Body of pancreas (tissue), 4 donors: ENCODE measurements at regions not wholly inside any gene's neighbourhood (a gene's known extent, or its start where the extent isn't known, plus 50 kb on each side); places are given as distances from the start of the nearest gene placed in this dataset.

Experiments used
- ATAC-seq: fragments of 150-250 bp; one replicate; pipeline ENCODE4 v1.9.1; 2016
- DNase-seq, 4 donors: peaks; one replicate each; pipeline ENCODE4 v3.0.0-alpha.2; 2019
- H3K27ac ChIP-seq, 4 donors: fragments of 200-600 bp; sonication (generic); 1 replicate in 3 of 4; 2 replicates in 1 of 4; pipeline versions ENCODE4 v1.5.1 to v1.6.1; 2016 to 2019; ENCODE audit warnings: mild to moderate bottlenecking in 1 of 4, mixed read lengths in 1 of 4, moderate library complexity in 1 of 4
- H3K27me3 ChIP-seq, 2 donors: fragments of 200-600 bp; sonication (generic); one replicate each; pipeline ENCODE4 v1.6.0; 2016; ENCODE audit warnings: mild to moderate bottlenecking in 1 of 2
- H3K36me3 ChIP-seq, 2 donors: fragments of 200-600 bp; sonication (generic); replicated peaks in 1 of 2; 2 replicates each; pipeline ENCODE4 v1.5.1; 2016; ENCODE audit warnings: low read depth in 2 of 2; ENCODE audit not compliant: insufficient read depth in 1 of 2
- H3K4me1 ChIP-seq: fragments of 200-600 bp; sonication (generic); one replicate; pipeline ENCODE4 v1.6.0; 2016
- H3K4me3 ChIP-seq, 2 donors: fragments of 200-600 bp; sonication (generic); 1 replicate in 1 of 2; 2 replicates in 1 of 2; pipeline ENCODE4 v1.5.1; 2016 to 2019
- H3K9me3 ChIP-seq, 3 donors: fragments of 200-600 bp; sonication (generic); 1 replicate in 2 of 3; 2 replicates in 1 of 3; pipeline ENCODE4 v1.5.1; 2016
- CTCF ChIP-seq, 7 experiments: fragments of 450-650 bp in 4 of 7; fragments of 200-600 bp in 3 of 7; sonication (generic) in 3 of 7; IDR thresholded peaks; one replicate each; pipeline ENCODE4 v1.5.1; 2016 to 2019; ENCODE audit warnings: antibody characterized with exemption in 7 of 7
- POLR2A ChIP-seq, 3 donors: fragments of 450-650 bp; IDR thresholded peaks; one replicate each; pipeline ENCODE4 v1.6.1; 2016; ENCODE audit warnings: antibody characterized with exemption in 3 of 3, mild to moderate bottlenecking in 2 of 3
- WGBS, 2 donors: methylation state at CpG; one replicate each; pipeline ENCODE4 v1.1.5; 2017; 5-methylcytosine and 5-hydroxymethylcytosine counted together
- intact Hi-C: fragments of 100-400 bp; cut with DNase I; formaldehyde crosslinking; loops from one replicate; pipeline ENCODE4 v1.15.1; 2023

DNA sequence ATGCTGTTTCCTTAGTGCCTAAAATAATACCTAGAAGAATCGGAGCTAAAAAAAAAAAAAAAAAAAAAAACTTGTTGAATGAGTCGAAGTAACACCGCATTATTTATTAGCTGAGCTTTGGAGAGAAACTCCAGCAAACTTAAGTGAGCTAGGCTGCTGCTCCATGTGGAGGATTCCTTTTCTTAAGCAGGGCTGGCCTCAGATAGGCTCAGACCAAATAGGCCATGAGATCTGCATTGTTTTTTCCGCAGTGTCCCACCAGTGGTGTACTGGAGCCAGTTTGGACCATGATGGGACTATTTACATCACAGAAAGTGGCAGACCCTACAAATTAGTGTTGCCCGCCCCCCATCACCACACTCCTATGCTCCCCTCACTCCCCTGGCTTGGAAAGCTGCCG lies 341.4 kb downstream of the DTWD2 start:
- Histone ChIP-seq H3K27me3 (no peaks in the 10 kb centered on the region), H3K27ac (no peak overlapping the region), H3K4me3 (no peak overlapping the region), H3K9me3 (no peaks in the 10 kb centered on the region), H3K36me3 (no peaks in the 10 kb centered on the region), H3K4me1 (no peaks in the 10 kb centered on the region)
- intact Hi-C loops: no loop called here
- DNase-seq (no peak), ATAC-seq (no peak)
- WGBS, 2 donors: 72 to 82% methylated on average over 6 of the region's 6 CpGs
- TF ChIP-seq CTCF (IDR thresholded peaks at IDR 0.05) (no peak), POLR2A (IDR thresholded peaks at IDR 0.05) (no peak)

DNA sequence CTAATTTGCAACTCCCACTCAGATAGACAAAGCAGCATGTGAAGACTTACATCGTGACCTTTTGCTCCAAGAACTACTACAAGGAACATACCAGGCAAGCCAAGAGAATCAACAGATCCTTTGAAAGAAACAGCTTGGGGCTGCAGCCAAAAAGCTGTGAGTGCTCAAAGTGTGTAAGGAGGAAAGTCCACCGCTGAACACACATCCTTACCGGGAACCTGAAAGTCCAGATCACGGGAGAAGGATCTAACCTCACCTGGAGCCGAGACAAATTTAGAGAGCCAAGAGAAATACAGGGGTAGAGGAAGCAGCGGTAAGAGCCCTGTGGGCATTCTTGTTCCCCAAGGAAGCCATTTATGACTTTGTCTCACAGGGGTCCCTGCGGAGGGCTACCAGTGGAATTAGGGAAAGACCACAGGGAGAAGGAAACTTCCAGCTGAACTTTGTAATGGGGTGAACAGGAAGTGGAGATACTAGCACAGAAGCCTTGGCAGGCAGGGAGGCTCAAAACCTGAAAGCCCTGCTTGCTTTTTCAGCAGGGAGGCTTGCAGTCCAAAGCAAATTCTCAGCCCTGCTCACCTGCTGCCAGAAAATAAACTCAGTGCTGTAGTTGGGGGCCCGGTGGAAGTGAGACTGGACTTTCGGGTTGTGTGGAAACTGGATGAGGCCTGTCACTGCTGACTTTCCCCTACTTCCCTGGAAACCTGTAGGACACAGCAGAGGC lies 350.2 kb downstream of the DTWD2 start:
- Histone ChIP-seq H3K27ac (peak overlapping the region in 2 of 4 donors; percentile 1 to 2), H3K4me3 (no peak overlapping the region), H3K4me1 (no peaks in the 10 kb centered on the region), H3K9me3 (no peaks in the 10 kb centered on the region), H3K27me3 (no peaks in the 10 kb centered on the region), H3K36me3 (no peaks in the 10 kb centered on the region)
- TF ChIP-seq CTCF (IDR thresholded peaks at IDR 0.05) (no peak), POLR2A (IDR thresholded peaks at IDR 0.05) (no peak)
- intact Hi-C loops: no loop called here
- ATAC-seq (no peak), DNase-seq (peak in 3 of 4 donors; percentile 33 to 66 (median 42))
- 60 to 61% methylated on average over 8 to 9 of the region's 9 CpGs for WGBS, 2 donors

DNA sequence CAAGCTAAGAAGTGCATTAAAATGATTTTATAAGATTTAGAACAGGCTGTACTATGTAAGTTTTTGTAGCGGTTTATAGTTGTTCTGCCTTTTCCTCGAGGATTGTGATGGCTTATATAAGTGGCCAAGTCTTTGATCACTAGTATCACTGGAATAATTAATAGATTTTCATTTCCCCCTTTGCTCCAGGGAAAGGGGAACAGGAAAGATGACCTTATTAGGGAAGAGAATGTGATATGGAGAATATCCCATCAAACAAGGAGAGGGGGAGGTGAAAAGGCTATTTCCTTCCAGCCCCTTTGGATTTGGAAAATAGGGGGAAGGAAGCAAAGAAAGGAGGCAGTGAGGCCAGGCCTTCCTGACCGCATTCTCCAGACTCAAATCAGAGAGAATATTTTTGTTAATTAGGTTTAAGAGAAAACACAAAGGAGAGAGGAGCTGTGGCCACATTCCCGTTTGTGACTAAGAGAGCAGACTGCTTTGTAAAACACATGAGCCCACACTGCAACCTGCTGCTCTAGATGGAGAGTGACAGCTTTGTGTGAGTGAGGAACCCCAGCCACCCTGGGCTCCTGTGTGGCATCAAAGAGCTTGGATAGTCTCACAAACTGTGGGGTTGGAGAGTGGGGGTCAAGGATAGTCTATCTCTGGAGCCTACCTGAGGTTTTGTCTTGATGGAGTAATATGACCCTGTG lies 359.5 kb downstream of the DTWD2 start:
- ATAC-seq (no peak), DNase-seq (peak in 1 of 4 donors; percentile 2)
- TF ChIP-seq CTCF (IDR thresholded peaks at IDR 0.05) (no peak), POLR2A (IDR thresholded peaks at IDR 0.05) (no peak)
- no peaks in the 10 kb centered on the region for H3K9me3 ChIP-seq
- no peak overlapping the region for H3K4me3 ChIP-seq
- intact Hi-C loops: no loop called here
- no peak overlapping the region for H3K27ac ChIP-seq
- 51 to 61% methylated on average over 4 of the region's 4 CpGs for WGBS, 2 donors
- H3K36me3 ChIP-seq: no peaks in the 10 kb centered on the region
- no peaks in the 10 kb centered on the region for H3K27me3 ChIP-seq
- H3K4me1 ChIP-seq: no peaks in the 10 kb centered on the region

DNA sequence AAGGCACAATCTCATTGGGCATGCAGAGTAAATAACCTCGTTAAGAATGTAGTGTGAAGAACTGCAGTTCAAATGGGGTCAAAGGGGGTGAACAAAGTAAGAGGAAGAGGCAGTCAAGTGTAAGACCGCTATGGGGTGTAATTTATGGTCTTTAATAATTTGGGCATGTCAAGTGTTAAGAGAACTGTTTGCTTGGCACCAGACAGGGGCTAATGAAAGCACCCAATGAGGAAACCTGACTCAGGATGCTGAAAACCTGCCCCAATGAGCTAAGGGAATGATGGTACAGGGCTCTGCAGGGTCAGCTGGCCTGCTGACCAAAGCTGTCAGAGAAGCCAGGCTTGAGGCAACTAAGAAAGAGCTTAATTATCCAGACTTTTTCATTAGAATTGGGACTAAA lies 368.1 kb downstream of the DTWD2 start:
- no peak overlapping the region for H3K27ac ChIP-seq
- DNase-seq: no peak

More for the DNA sequence above, 368.1 kb downstream of the DTWD2 start:
- Histone ChIP-seq H3K4me3 (no peak overlapping the region), H3K9me3 (no peaks in the 10 kb centered on the region), H3K27me3 (no peaks in the 10 kb centered on the region), H3K36me3 (no peaks in the 10 kb centered on the region), H3K4me1 (no peaks in the 10 kb centered on the region)
- intact Hi-C loops: no loop called here
- 55 to 58% methylated on average over 2 of the region's 2 CpGs for WGBS, 2 donors
- no peak for ATAC-seq
- TF ChIP-seq POLR2A (IDR thresholded peaks at IDR 0.05) (no peak), CTCF (IDR thresholded peaks at IDR 0.05) (no peak)
